IPS-18a (cell line): ENCODE measurements at regions not wholly inside any gene's neighbourhood (a gene's known extent, or its start where the extent isn't known, plus 50 kb on each side); places are given as distances from the start of the nearest gene placed in this dataset.
"Not testable (repeated sequence)": the region's sequence is repeated elsewhere in the genome, so short reads cannot be mapped to it uniquely, and the experiment has no call there.

Experiments
- H3K27ac ChIP-seq: one replicate; pipeline ENCODE4 v1.5.1; 2013; ENCODE audit warnings: low read length
- H3K27me3 ChIP-seq: one replicate; pipeline ENCODE4 v1.6.1; 2013; ENCODE audit warnings: mild to moderate bottlenecking, low read length; ENCODE audit not compliant: control insufficient read depth, insufficient read depth
- H3K36me3 ChIP-seq: one replicate; pipeline ENCODE4 v1.6.1; 2013; ENCODE audit warnings: low read depth, low read length; ENCODE audit not compliant: control insufficient read depth
- H3K4me1 ChIP-seq: one replicate; pipeline ENCODE4 v1.6.1; 2013; ENCODE audit warnings: low read depth, low read length; ENCODE audit not compliant: control insufficient read depth
- H3K4me3 ChIP-seq: one replicate; pipeline ENCODE4 v1.5.1; 2013; ENCODE audit warnings: low read length
- H3K9ac ChIP-seq: one replicate; pipeline ENCODE4 v1.6.1; 2013; ENCODE audit warnings: mild to moderate bottlenecking, low read length, moderate library complexity
- H3K9me3 ChIP-seq: one replicate; pipeline ENCODE4 v1.6.1; 2013; ENCODE audit warnings: low read depth, low read length; ENCODE audit not compliant: control insufficient read depth

DNA sequence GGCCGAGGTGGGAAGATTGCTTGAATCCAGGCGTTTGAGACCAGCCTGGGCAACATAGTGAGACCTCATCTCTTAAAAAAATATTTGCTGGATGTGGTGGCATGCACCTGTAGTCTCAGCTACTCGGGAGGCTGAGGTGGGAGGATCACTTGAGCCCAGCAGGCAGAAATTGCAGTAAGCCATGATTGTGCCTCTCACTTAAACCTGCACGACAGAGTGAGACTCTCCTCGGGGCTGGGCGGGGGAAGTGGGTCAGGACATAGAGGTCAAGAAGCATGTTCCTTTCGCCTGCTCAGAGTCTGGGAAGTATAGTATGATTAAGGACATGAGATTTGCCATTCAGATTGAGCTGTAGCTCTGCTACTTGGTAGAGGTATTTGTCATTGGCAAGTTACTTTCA, 52.3 kb downstream of the SEPTIN7 start:
- not testable (repeated sequence) for H3K36me3 ChIP-seq, H3K27me3 ChIP-seq, H3K9me3 ChIP-seq, H3K4me3 ChIP-seq, H3K9ac ChIP-seq, H3K27ac ChIP-seq, H3K4me1 ChIP-seq

DNA sequence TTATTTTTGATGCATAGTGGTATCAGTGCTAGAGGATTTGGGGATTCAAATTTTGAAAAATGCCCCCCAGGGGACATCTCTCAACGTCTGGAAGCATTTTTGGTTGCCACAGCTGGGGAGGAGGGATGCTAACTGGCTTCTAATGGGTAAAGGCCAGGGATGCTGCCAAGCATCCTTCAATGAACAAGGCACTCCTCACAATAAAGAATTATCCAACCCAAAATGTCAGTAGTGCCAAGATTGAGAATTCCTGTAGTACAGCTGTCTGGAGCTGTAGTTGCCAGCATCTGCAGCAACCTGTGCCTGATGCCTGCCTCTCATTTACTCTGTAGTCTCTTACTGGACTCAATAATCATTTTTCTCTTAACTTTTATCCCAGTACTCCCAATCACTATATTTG, 53.5 kb downstream of the SEPTIN7 start:
- Histone ChIP-seq H3K27ac (no peak overlapping the region), H3K9me3 (no peaks in the 10 kb centered on the region), H3K4me1 (no peaks in the 10 kb centered on the region), H3K4me3 (no peak overlapping the region), H3K9ac (no peak overlapping the region), H3K36me3 (no peaks in the 10 kb centered on the region), H3K27me3 (no peaks in the 10 kb centered on the region)

- H3K27me3 ChIP-seq = no peaks in the 10 kb centered on the region
- no peaks in the 10 kb centered on the region for H3K36me3 ChIP-seq
- no peak overlapping the region for H3K9ac ChIP-seq
- H3K27ac ChIP-seq = no peak overlapping the region
- H3K4me1 ChIP-seq = no peaks in the 10 kb centered on the region
- no peaks in the 10 kb centered on the region for H3K9me3 ChIP-seq
- no peak overlapping the region for H3K4me3 ChIP-seq
These were observed 55.3 kb downstream of the SEPTIN7 start for GRCh38 chr7:35856175-35856574.

DNA sequence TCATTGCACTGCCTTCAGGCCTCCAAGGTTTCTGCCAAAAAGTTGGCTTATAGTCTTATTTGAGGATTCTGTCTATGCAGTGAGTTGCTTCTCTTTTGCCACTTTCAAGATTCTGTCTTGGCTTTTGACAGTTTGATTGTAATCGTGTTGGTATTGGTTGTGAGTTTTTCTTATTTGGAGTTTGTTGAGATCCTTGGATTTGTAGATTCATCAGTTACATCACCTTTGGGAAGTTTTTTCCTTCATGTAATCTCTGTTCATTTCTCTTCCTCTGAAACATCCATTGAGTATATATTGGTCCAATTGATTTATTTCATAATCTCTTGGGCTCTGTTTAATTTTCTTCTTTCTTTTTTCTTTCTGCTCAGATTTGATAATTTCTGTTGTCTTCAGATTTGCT, 59.8 kb downstream of the SEPTIN7 start:
- Histone ChIP-seq H3K9ac (no peak overlapping the region), H3K27ac (no peak overlapping the region), H3K36me3 (peaks cover 9% of the 10 kb centered on the region), H3K4me3 (no peak overlapping the region), H3K4me1 (no peaks in the 10 kb centered on the region), H3K27me3 (no peaks in the 10 kb centered on the region), H3K9me3 (no peaks in the 10 kb centered on the region)

GRCh38 chr7:35865287-35865686, 64.4 kb downstream of the SEPTIN7 start:
- Histone ChIP-seq H3K4me1 (no peaks in the 10 kb centered on the region), H3K36me3 (peaks cover 16% of the 10 kb centered on the region), H3K27ac (no peak overlapping the region), H3K9me3 (no peaks in the 10 kb centered on the region), H3K4me3 (no peak overlapping the region), H3K9ac (no peak overlapping the region), H3K27me3 (no peaks in the 10 kb centered on the region)

- H3K36me3 ChIP-seq = peaks cover 16% of the 10 kb centered on the region
- no peak overlapping the region for H3K27ac ChIP-seq
- no peak overlapping the region for H3K9ac ChIP-seq
- no peak overlapping the region for H3K4me3 ChIP-seq
- H3K27me3 ChIP-seq = no peaks in the 10 kb centered on the region
- H3K9me3 ChIP-seq = no peaks in the 10 kb centered on the region
- H3K4me1 ChIP-seq = peaks cover under 1% of the 10 kb centered on the region
These were observed 65.3 kb downstream of the SEPTIN7 start for GRCh38 chr7:35866186-35866585.

DNA sequence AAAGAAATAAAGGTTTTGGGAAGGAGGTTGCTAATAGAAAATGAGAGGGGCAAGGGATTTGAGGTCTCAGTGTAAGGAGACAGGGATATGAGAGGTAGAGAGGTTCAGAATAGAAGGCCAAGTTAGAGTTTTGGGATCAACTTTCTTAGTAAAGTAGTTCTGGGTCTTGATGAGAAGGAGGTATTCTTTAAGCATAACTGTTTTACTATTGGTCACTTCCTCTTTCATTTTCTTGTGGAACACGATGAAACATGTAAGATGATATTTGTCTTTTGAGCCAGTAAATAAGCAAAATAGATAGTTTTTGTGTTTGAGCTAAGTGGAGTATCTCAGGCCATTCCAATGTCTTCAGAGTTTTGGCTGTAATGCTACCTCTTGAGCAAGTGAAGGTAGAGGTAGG, 68.3 kb downstream of the SEPTIN7 start:
- not testable (repeated sequence) for H3K4me3 ChIP-seq, H3K4me1 ChIP-seq, H3K27ac ChIP-seq, H3K9ac ChIP-seq, H3K9me3 ChIP-seq, H3K27me3 ChIP-seq
- peaks cover 16% of the 10 kb centered on the region for H3K36me3 ChIP-seq

DNA sequence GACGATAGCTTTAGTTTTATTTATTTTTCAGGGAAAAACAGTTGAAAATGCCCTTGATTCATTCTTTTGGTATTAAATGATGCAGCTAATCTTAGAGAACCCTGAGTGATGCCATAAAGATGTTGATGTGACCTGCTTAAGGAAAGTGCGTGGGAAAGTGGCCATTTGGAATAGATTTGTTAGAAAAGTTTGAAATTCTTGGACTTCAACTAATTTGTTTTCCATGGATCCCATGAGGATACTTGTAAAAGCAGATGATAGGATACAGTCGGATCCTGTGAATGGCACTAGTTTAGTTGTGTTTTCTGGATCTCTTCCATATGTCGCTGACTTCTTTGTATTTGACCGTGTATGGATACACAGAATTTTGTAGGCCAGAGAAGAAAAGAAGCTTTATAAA, 69.0 kb downstream of the SEPTIN7 start:
- Histone ChIP-seq H3K4me1 (peaks cover 6% of the 10 kb centered on the region), H3K9me3 (no peaks in the 10 kb centered on the region), H3K36me3 (peaks cover 18% of the 10 kb centered on the region), H3K27ac (no peak overlapping the region), H3K4me3 (no peak overlapping the region), H3K27me3 (no peaks in the 10 kb centered on the region), H3K9ac (no peak overlapping the region)

- Histone ChIP-seq H3K9me3 (no peaks in the 10 kb centered on the region), H3K4me3 (peak overlapping the region; percentile 9), H3K27ac (no peak overlapping the region), H3K27me3 (no peaks in the 10 kb centered on the region), H3K9ac (no peak overlapping the region), H3K4me1 (peaks cover 6% of the 10 kb centered on the region), H3K36me3 (peaks cover 11% of the 10 kb centered on the region)
These were observed 71.0 kb downstream of the SEPTIN7 start for GRCh38 chr7:35871856-35872255.

DNA sequence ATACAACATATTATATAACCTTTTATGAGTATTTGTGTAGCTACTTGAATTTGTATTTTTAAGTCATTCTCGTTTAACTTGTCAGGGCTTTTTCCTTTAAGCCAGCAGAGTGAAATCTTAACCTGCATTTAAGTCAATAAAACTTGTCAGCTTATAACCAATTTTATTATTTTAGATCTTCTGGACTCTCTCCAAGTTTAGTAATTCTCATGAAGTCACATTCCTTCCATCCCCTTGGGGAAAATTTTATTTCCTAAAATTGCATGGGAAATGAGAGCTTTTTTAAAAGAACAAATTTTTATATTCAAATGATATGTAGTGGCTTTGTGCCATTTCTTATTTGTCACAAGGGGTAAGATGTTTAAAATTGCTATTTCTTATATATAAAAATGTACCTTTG, 74.0 kb downstream of the SEPTIN7 start:
- Histone ChIP-seq H3K36me3 (peaks cover 11% of the 10 kb centered on the region), H3K9ac (no peak overlapping the region), H3K27ac (no peak overlapping the region)

GRCh38 chr7:35875292-35875691, 74.4 kb downstream of the SEPTIN7 start:
- H3K9ac ChIP-seq = no peak overlapping the region
- H3K9me3 ChIP-seq = no peaks in the 10 kb centered on the region
- no peak overlapping the region for H3K4me3 ChIP-seq
- H3K36me3 ChIP-seq = peaks cover 11% of the 10 kb centered on the region
- H3K4me1 ChIP-seq = peaks cover 6% of the 10 kb centered on the region
- no peaks in the 10 kb centered on the region for H3K27me3 ChIP-seq
- no peak overlapping the region for H3K27ac ChIP-seq

More for the DNA sequence above, 74.0 kb downstream of the SEPTIN7 start:
- Histone ChIP-seq H3K9me3 (no peaks in the 10 kb centered on the region), H3K27me3 (no peaks in the 10 kb centered on the region), H3K4me1 (peaks cover 6% of the 10 kb centered on the region), H3K4me3 (no peak overlapping the region)

- Histone ChIP-seq H3K27ac (no peak overlapping the region), H3K36me3 (peaks cover 21% of the 10 kb centered on the region), H3K4me1 (no peaks in the 10 kb centered on the region), H3K27me3 (no peaks in the 10 kb centered on the region), H3K9me3 (no peaks in the 10 kb centered on the region), H3K9ac (no peak overlapping the region), H3K4me3 (no peak overlapping the region)
These were observed 77.5 kb downstream of the SEPTIN7 start for GRCh38 chr7:35878351-35878750.
